ENCODE measurements at regions not wholly inside any gene's neighbourhood (a gene's known extent, or its start where the extent isn't known, plus 50 kb on each side); places are given as distances from the start of the nearest gene placed in this dataset.

DNA sequence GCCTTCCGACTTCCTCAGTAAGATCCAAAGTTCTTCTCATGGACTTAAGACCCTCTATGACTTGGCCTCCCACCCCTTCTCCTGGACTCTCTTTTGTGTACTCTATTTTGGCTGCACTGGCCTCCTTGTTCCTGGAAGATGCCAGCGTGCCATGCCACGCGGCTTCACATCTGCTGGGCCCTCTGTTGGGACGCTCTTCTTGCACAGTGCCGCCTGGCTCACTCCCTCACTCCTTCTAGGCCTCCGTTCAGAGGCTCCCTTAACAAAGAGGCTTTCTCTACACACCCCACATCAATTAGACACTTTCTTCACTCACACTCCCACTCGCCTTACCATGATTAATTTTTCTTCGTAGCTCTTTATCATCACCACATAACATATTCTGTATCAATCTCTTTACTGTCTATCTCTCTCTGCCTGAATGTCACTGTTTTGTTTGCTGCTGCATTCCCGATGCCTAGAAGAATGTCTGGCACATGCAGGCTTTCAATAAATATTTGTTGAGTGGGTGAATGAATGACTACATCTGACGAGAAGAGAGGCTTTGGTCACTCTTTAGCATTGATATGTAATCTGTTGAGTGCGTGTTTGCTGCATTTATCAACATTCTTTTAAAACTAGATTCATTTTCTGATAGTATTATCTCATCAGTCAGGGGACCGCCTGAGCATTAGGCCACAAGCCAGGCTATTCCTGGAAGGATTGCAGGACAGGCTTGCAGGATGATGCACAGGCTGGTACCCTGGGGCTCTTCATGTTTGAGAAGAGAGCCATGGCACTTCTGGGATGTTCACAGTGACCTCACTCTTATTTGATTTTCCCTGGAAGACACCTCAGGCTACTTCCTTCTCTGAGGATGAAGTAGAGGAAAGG lies 60.6 kb upstream of the AMPD3 start:
- Histone ChIP-seq H3K4me3 (ENCODE audit: low read length) (no peak overlapping the region), H3K4me1 (ENCODE audit: low read length) (peaks cover 8% of the 10 kb centered on the region; the same call in 1 of the 2 replicates), H3K79me2 (ENCODE audit: low read length) (no peaks in the 10 kb centered on the region), H3K27ac (ENCODE audit: low read length) (no peak overlapping the region), H3K4me2 (ENCODE audit: low read length) (no peak overlapping the region), H2AFZ (ENCODE audit: low read depth, low read length) (no peak overlapping the region), H4K20me1 (ENCODE audit: insufficient read depth, low read length) (no peaks in the 10 kb centered on the region), H3K27me3 (ENCODE audit: low read depth, low read length) (peaks cover 31% of the 10 kb centered on the region), H3K9me3 (ENCODE audit: insufficient read depth, low read length) (no peaks in the 10 kb centered on the region), H3K36me3 (replicated peaks; ENCODE audit: low read depth, low read length) (no peaks in the 10 kb centered on the region), H3K9ac (ENCODE audit: low read length) (no peak overlapping the region)
- TF ChIP-seq, protein P1, sequence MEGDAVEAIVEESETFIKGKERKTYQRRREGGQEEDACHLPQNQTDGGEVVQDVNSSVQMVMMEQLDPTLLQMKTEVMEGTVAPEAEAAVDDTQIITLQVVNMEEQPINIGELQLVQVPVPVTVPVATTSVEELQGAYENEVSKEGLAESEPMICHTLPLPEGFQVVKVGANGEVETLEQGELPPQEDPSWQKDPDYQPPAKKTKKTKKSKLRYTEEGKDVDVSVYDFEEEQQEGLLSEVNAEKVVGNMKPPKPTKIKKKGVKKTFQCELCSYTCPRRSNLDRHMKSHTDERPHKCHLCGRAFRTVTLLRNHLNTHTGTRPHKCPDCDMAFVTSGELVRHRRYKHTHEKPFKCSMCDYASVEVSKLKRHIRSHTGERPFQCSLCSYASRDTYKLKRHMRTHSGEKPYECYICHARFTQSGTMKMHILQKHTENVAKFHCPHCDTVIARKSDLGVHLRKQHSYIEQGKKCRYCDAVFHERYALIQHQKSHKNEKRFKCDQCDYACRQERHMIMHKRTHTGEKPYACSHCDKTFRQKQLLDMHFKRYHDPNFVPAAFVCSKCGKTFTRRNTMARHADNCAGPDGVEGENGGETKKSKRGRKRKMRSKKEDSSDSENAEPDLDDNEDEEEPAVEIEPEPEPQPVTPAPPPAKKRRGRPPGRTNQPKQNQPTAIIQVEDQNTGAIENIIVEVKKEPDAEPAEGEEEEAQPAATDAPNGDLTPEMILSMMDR (IDR thresholded peaks at IDR 0.05; ENCODE audit: low read depth, low read length), result no peak
- no peak for TF ChIP-seq EZH2phosphoT487 (IDR thresholded peaks at IDR 0.05; ENCODE audit: low read depth)

DNA sequence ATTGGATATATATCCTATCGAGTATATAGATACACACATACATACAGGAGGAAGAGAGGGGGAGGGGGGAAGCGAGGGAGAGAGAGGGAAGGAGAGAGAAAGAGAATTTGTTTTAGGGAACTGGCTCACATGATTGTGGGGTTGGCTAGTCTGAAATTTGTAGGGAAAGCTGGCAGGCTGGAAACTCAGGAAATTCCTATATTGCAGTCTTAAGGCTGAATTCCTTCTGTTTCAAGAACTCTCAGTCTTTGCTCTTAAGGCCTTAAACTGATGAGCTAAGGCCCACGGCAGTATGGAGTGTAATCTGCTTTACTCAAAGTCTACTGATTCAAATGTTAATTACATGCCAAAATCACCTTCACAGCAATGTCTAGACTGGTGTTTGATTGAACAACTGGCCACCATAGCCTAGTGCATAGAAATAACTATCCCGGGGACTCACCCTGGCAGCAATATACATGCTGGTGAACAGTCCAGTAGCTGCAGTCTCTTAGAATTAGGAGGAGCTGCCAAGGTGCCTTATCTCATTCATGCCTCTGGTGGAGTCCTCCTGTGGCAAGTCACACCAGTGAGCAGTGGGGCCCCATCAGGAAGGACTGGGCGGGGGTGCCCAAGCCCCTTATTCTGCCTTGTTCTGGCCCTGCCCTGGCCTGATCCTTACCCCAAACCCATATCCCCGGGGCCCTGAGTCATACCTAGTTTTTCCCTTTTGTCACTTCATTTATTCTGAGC lies 59.7 kb upstream of the AMPD3 start:
- Histone ChIP-seq H3K4me3 (ENCODE audit: low read length) (no peak overlapping the region), H4K20me1 (ENCODE audit: insufficient read depth, low read length) (no peaks in the 10 kb centered on the region), H3K27me3 (ENCODE audit: low read depth, low read length) (peaks cover 24% of the 10 kb centered on the region; the same call in 1 of the 2 replicates), H3K9me3 (ENCODE audit: insufficient read depth, low read length) (no peaks in the 10 kb centered on the region), H3K4me1 (ENCODE audit: low read length) (peaks cover 9% of the 10 kb centered on the region), H3K36me3 (replicated peaks; ENCODE audit: low read depth, low read length) (no peaks in the 10 kb centered on the region), H3K9ac (ENCODE audit: low read length) (no peak overlapping the region), H3K79me2 (ENCODE audit: low read length) (no peaks in the 10 kb centered on the region), H3K27ac (ENCODE audit: low read length) (no peak overlapping the region), H2AFZ (ENCODE audit: low read depth, low read length) (no peak overlapping the region), H3K4me2 (ENCODE audit: low read length) (no peak overlapping the region)
- TF ChIP-seq, protein P1 (IDR thresholded peaks at IDR 0.05; ENCODE audit: low read depth, low read length), result no peak
- TF ChIP-seq EZH2phosphoT487 (IDR thresholded peaks at IDR 0.05; ENCODE audit: low read depth), result no peak

DNA sequence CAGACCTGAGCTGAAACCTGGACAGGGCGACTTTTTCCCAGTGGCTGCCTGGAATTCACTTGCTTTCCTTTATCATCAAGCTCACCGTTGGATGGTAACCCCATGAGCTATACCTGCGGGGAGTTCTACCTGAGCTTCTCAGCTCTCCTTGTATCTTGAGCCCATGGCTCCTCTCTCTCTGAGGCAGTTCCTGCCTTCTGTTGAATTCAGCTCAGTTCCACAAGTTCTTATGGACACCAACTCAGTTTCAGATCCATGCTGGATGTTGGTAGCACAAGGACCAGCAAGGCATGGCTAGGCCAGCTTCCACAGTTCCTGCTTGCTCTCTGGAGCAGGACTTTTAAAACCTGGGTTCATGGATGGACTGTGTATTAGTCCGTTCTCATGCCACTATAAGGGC lies 58.3 kb upstream of the AMPD3 start:
- Histone ChIP-seq H3K79me2 (ENCODE audit: low read length) (no peaks in the 10 kb centered on the region), H3K4me2 (ENCODE audit: low read length) (no peak overlapping the region), H3K9me3 (ENCODE audit: insufficient read depth, low read length) (no peaks in the 10 kb centered on the region), H3K9ac (ENCODE audit: low read length) (no peak overlapping the region), H3K27me3 (ENCODE audit: low read depth, low read length) (peaks cover 19% of the 10 kb centered on the region; the same call in 1 of the 2 replicates), H3K4me3 (ENCODE audit: low read length) (no peak overlapping the region), H2AFZ (ENCODE audit: low read depth, low read length) (no peak overlapping the region), H4K20me1 (ENCODE audit: insufficient read depth, low read length) (no peaks in the 10 kb centered on the region), H3K27ac (ENCODE audit: low read length) (no peak overlapping the region), H3K36me3 (replicated peaks; ENCODE audit: low read depth, low read length) (no peaks in the 10 kb centered on the region), H3K4me1 (ENCODE audit: low read length) (peaks cover 18% of the 10 kb centered on the region)
- TF ChIP-seq EZH2phosphoT487 (IDR thresholded peaks at IDR 0.05; ENCODE audit: low read depth), result no peak
- TF ChIP-seq, protein P1 (IDR thresholded peaks at IDR 0.05; ENCODE audit: low read depth, low read length), result no peak

Measured in OCI-LY3 (cell line).